SK-N-MC (cell line): ENCODE measurements at regions not wholly inside any gene's neighbourhood (a gene's known extent, or its start where the extent isn't known, plus 50 kb on each side); places are given as distances from the start of the nearest gene placed in this dataset.

ENCODE experiments used
- EZH2 ChIP-seq: fragments of 200-600 bp; sonication (generic); IDR thresholded peaks from one replicate; pipeline ENCODE4 v1.6.1; 2017; ENCODE audit warnings: antibody characterized with exemption
- FOXP2 ChIP-seq: optimal IDR thresholded peaks from 2 replicates; pipeline ENCODE3; 2011; ENCODE audit warnings: mild to moderate bottlenecking, moderate library complexity; ENCODE audit not compliant: insufficient read depth; ENCODE audit errors: extremely low read length, control extremely low read depth
- POLR2AphosphoS5 ChIP-seq: IDR thresholded peaks from 2 replicates; pipeline ENCODE4 v1.6.1; 2012; ENCODE audit warnings: mild to moderate bottlenecking, low read depth, low read length, borderline replicate concordance

DNA sequence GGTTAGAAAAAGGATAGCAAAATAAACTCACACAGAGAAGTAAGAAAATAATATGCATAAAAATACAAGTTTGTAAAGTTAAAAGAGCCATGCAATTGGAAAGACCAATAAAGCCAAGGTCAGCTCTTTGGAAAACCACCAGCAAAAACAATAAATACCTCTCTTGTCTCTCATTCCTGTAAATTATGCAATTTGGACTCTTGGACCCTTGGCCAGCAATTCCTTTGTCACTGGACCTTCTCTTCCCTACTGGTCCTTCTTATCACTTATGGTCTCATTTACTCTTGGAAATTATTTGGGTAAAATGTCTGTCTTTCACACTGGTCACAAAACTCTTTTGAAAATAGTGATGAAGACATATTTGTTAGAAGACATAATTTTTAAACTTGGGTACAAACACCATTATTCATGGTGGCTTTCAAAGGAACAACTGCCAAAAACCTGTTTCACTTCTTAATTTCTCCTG lies 379.5 kb downstream of the TMEM232 start:
- no peak for TF ChIP-seq EZH2
- no peak for TF ChIP-seq POLR2AphosphoS5
- TF ChIP-seq FOXP2, result no peak
